ENCODE measurements at regions not wholly inside any gene's neighbourhood (a gene's known extent, or its start where the extent isn't known, plus 50 kb on each side); places are given as distances from the start of the nearest gene placed in this dataset.
A peak's percentile ranks its signal among the peaks of the same experiment; 100 is the strongest.

DNA sequence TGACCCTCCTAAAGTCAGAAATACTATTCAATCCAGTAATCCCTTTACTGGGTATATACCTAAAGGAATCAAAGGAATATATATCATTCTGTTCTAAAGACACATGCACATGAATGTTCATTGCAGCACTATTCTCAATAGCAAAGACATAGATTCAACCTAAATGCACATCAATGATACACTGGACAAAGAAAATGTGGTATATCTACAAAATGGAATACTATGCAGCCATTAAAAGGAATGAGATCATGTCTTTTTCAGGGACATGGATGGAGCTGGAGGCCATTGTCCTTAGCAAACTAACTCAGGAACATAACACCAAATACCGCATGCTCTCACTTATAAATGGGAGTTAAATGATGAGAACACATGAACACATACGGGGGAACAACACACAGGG is 306.0 kb upstream of the EPHA5 start:
- DNase-seq: no peak

DNA sequence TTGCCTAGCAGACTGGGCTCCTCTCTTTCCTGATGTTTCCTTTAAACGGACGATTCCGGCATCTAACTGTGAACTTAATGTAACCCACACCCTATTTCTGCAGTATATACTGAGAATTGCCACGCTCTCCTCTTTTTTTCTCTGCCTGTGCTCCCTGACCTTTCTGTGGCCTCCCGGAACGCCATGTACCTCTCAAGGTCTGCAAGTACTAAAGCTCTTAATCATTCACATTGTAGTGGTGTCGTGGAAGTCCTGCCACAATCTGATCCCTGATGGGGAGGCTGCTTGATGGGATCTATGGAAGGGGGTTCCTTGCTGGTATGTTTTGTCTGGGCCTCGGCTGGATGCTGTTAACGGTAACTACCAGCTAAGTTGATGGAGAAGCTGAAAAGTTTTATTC is 302.9 kb upstream of the EPHA5 start:
- no peak for DNase-seq

DNA sequence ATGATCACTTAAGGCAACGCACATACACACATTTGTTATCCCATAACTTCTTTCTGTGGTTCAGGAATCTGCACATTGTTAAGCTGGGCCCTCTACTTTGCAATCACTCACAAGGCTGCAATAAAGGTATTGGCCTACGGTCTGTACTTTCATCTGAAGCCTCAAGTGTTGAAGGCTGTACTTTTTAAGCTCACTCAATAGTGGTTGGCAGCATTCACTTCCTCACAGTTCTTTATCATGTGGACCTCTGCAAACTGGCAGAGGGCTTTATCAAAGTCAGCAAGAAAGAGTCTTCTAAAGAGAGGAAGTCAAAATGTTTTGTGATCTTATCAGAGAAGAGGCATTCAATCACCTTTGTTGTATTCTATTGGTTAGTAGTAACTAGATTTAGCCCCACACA is 301.4 kb upstream of the EPHA5 start:
- DNase-seq: no peak

DNA sequence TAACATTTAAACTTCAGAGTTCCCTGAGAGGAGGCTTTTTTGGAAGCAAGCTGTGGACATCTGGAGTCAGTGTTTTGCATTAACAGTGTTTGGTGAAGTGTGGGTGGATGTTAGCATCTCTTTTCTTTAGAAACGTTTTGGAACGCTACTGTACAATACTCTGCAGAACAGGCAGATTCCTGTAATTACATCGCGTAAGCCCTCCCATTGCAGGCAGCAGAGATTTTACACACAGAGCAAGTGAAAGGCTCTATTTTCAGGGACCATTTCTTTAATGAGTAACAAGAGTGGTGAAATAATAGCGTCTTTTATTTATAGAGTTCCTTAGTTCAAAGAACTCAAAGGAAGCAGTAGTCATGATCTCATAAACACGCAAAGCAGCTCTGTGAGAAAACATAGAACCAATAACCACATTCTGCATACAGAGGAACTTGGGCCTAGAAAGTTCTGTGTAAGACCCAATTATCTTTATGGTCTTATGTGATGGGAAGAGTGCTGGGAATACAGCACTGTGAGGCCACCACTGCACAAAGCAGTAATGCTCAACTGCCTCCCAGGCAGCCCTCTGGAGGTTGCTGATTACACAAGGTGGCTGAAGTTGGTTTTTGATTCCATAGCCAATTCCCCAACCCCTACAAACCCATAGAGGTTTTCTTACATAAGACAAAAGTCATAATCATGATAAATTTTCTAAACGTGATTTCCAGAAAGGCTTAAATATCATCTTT is 298.7 kb upstream of the EPHA5 start:
- DNase-seq: peak in 1 of 2 experiments; percentile 46

DNA sequence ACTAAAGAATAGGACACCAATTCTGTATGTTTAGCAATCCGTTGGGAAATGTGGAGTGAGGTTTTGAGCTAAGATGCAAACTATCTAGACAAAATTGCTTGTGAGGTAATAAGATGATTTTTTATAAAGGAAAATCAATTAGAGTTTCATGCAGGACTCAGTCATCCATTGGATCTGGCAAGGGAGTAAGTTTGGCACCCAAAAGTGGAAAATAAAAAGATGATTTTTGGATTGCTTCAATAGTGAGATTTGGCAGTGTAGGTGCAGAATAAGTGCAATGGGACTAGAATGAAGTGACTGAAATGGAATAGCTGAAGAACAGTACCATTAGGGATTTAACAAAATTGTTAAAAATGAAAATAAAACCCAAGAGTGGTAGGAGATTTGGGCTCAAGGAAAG is 290.5 kb upstream of the EPHA5 start:
- peak; percentile 25 to 45 for DNase-seq

DNA sequence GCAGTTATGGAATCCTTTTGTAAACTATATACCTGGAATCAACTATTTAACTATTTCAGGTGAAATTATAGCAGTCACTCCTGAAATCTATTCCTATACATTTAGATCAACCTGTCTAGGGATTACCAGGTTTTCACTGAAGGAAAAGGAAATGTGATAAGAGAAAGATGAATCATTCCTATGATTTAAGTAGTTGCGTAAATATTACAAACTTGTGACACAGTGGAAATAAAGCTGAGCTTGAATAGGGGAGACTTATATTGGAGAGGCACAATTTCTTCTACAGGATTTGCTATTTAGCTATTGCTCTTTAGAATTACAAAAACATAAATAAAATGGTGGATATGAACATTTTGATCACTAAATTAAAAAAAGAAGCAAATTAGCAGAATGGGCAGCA is 284.1 kb upstream of the EPHA5 start:
- no peak for DNase-seq

DNA sequence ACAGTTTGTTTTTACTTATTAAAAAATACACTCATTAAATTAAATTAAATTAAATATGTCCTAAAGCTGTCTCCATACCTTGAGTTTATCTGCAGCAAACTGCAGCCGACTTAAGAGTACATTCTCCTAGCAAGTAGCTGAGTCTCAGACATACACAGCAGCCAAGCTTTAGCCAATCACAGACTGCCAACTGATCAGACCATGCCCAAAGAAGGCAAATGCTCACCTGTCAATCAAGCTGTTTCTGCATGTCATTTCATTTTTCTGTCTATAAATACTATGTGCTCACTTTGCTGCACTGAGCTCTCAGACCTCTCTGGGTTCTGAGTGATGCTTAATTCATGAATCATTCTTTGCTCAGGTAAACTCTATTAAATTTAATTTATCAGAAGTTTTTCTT is 280.9 kb upstream of the EPHA5 start:
- no peak for DNase-seq

DNA sequence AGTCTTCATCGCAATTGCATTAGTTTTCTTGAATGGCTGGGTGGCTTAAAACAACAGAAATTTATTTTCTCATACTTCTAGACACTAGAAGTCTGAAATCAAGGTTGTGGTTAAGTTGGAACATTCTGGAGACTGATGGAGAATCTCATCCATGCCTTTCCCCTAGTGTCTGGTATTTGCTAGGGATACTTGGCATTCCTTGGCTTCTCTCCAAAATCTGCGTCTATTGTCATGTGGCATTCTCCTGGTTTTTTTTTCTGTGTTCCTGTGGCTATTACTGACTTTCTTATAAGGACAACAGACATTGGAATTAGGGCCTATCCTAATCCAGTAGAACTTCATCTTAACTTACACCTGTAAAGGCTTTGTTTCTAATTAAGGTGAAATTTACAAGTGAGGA is 272.8 kb upstream of the EPHA5 start:
- peak in 1 of 2 experiments; percentile 32 for DNase-seq

DNA sequence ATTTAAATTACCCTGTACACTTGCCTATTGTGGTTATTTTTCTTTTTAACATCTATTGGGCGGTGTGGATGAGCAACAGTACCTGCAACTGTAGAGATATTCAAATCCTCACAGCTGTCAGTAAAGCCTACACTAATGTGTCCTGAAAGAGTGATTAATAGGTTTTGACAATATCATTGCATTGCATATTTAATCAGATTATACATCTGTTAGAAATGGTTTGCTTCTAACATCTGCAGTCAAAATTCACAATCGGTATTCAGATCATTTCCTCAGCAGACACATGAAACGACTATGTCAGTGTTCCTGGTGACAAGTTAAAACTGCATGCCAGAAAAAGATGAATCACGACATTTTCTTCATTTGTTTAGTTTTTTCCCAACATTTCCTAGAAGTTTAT is 254.6 kb upstream of the EPHA5 start:
- DNase-seq: no peak

DNA sequence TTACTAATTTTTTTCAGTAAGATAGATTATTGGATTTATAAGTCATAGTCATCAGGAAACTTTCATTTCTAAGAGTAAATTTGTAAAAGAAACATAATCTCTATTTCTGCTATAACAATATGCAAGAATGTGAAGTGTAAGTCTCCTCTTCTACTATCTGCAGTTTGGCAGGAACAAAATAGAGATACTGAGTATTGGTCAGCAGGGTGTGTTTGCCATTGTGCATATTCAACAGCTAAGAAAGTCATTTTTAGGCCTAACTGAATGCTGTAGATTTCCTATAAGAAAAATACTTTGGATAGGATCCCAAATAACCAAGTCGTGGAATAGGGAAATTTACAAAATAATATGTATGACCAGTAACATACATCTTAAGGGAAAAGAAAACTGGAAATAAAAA is 253.3 kb upstream of the EPHA5 start:
- no peak for DNase-seq

DNA sequence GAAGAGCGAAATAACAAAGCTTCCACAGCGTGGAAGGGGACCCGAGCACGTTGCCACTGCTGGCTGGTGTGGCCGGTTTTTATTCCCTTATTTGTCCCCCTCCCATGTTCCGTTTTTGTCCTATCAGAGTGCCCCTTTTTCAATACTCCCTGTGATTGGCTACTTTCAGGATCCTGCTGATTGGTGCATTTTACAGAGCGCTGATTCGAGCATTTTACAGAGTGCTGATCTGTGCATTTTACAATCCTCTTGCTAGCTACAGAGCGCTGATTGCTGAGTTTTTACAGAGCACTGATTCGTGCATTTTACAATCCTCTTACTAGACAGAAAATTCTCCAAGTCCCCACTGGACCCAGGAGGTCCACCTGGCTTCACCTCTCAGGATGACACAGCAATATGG is 250.9 kb upstream of the EPHA5 start:
- DNase-seq: no peak

DNA sequence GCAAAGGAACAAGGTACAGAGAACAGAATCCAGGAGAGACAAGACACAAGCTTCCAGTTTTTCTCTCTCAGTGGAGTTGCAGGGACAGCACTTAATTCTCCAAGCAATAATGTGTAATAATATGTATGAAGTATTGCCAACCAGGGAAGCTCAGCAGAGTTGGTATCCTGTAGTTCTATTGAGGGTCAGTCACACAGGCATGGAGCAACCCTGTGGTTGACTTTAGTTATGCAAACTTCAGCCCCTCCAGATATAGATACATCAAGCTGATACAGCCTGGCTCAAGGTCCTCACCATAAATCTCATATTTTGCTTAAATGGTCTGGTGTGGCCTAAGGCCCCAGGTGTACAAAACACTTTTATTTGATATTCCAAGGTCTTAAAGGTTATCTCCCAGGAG is 248.6 kb upstream of the EPHA5 start:
- no peak for DNase-seq

DNA sequence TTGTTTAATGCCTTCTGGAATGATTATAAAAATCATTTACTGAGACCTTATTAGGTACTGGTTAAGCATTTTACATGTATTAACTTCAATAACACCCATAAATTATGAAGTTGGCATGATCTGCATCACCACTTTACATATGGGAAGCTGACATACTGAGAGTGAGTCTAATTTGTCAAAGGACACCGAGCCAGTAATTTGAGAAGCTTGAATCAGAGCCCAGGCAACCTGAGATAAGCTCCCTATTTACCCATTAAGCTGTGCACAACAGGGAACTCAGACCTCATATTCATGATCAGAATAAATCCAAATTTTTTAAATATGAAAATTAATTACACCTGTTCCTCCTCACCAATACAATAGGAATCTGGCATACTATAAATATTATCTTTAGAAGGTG is 247.9 kb upstream of the EPHA5 start:
- peak in 1 of 2 experiments; percentile 16 for DNase-seq

DNA sequence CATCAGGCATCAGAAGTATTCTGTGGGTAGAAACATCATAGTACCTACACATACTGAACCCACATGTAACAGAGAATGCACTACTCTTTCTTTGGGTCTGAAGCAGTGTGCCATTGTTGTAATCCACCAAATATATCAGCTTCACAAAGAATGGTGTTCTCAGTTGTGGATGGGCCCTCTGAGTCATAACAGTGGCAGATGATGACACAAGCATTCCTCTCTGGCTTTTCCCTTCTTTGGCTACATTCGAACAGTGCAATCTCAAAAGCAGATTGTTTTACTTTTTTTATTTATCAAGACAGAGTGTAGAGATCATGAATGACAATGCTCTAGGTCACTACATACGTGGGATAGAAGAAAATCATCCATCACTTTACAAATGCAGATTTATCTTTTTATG is 247.2 kb upstream of the EPHA5 start:
- DNase-seq: no peak

DNA sequence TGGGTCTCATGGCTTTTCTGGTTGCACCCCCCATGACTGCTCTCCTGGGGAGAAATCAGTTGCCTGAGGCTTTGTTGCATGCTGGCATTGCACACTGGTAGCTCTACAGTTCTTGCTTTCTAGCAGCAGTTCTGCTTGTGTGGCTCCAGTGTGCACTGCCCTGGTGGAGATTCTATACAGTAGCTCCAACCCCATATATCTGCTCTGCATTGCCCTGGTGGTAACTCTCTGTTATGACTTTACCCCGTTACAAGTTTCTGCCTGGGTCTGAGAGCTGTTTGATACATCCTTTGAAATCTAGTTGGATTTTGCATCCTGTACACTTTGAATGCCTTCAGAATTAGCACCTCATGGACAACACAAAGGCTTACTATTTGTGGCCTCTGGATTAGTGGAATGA is 241.4 kb upstream of the EPHA5 start:
- DNase-seq: no peak

DNA sequence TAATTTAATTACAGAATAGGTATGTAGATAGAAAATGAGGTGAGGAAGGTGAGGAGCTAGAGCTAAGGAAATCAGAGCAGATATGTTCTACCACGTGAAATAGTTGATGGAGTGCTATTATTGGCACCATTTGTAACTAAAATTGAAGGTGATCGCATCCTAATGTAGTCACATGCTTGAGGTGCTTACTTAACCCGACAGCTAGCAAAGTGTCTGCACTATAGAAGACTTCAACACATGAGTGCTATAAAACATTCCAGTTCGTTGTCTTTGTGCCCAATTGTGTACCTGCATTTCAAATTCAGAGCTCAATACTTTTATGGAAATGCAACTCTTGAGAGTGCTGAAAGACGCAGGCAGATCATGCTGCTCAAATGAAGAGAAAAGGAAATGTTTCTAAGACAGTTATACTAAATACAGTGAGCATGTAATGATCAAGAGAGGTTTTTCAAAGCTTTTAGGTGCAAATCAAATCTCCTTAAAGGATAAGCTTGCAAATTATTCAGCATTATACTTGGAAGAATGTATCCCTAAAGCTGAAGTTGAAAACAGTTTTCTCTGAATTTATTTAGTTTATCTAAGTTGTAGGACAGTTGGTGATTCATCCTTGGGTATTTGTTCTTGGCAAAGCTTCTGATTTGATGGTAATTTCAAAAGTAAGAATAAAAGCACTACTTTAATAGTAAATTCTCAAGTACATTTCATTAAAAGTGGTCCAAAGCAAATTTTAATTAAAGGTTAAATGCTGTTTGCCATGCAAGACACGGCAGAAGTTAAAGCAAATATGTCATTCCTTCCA is 223.9 kb upstream of the EPHA5 start:
- DNase-seq: no peak

DNA sequence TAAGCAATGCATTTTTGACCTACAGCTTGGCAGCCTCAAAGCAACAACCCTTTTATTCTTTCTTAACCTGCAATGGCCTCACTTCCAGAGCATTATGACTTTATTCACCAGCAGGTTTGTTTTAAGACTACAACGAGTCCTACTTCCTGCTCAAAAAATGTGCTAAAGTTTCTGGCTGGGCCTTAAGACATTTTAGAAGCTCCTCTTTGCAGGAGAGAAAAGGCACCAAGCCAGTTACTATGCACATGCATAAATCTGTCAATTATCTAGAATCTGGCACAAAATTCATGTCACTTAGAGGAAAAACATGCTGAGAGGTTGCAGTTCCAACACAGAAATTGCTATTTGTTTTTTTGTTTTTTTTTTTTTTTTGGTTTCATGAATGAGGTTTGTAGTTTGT is 223.0 kb upstream of the EPHA5 start:
- peak; percentile 67 to 86 for DNase-seq

DNA sequence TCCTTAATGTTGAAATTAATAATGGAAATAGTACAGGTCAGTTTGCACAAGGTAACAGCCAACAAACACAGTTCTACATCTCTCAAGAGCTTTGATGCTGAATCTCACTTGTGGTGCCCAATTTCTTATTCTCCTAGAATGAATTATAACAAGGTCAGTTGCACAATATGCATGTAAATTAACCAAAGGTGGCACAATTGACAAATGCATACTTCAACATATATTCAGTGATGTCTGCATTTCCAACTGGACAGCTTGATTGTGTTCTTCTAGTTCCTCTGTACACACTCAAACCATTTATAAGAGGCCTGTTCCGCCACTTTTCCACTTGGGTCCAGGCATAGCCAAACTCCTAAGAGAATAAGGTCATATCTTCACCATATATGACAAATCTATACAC is 210.3 kb upstream of the EPHA5 start:
- no peak for DNase-seq

DNA sequence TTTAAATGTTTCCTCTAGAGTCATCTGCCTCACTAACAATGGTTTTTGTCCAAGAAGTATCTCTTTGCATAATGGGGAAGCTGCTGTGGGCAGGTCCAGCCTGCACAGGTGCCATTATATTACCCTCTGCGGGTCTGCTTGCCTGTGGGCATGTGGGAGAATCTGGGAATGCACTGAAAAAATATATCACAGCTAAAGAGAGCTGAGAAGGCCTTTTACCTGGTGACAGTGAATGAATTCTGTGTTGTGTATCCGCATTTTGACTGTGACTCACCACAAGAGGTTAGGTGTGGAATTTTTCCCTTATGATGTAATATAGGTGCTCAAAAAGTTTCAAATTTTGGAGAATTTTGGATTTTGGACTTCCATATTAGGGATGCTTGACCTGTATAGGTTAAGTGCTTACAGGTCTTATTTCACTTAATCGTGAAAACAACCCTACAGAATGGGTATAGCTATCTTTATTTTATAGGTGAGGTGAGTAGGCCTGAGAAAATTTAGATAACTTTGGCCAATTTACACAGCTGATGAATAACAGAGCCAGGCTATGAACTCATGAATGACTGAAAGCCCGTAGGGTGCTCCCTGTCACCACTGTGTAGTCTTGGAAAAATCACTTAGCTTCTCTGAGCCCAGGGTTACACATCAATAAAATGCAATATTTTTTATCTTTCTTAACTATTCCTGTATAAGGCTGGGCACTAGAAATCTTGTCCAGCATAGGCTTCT is 198.0 kb upstream of the EPHA5 start:
- DNase-seq: no peak

DNA sequence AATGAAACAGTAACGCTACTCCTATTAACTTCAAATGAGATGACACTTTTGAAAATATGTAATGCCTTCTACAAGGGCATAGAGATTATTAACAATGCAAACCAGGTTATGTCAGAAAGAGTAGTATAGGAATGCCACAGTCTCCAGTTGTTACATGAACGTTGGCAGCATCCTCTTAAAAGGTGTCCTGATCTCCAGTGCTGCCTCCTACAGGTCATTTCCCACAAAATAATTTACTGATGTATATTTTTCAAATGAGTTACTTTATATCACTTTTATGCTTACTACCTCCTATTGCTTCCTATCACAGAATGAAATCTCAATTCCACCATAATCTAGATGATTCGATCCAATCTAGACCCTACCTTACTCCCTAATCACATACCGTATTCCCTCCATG is 195.2 kb upstream of the EPHA5 start:
- no peak for DNase-seq

DNA sequence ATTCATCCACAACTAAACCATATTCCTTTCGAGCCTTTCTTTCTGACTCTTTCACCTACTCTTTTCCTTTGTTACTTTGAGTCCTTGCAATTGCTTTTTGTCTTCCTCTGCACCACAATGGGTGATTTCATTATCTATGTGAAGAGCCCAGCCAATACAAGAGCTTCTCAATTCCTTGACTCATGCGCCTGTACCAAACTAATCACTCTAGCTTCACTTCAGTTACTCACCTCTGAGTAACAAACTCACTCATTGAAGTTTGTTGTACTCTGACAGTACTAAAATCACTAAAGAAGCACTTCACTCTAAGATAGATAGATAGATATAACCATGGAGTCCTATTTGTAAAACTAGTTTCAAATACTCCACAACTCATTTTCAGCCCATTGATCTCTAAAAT is 191.7 kb upstream of the EPHA5 start:
- DNase-seq: no peak

DNA sequence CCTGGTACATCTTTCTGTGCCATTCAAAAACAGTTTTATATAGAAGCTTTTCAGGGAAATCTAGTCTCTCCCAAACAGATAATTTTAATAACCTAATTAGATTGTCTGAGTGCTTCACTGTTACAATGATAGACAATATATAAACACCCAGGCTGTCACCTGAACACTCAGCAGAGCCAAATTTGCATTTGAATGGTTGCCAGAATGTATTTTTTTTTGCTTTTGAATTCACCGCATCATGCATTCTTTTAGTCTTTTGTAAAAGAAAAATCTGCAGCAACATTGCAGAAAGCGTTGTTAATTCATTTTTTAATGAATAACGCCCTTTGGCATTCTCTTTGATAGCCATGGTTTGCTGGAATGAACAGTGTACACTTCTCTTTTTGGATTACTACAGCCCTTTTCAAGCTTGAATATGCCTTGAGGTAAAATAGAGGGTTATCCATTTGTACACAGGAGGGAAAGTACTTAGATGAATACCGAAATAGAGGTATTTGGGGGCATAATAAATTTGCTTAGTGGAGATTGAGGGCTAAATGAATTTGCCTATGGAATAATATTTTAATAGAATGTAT is 175.0 kb upstream of the EPHA5 start:
- no peak for DNase-seq

DNA sequence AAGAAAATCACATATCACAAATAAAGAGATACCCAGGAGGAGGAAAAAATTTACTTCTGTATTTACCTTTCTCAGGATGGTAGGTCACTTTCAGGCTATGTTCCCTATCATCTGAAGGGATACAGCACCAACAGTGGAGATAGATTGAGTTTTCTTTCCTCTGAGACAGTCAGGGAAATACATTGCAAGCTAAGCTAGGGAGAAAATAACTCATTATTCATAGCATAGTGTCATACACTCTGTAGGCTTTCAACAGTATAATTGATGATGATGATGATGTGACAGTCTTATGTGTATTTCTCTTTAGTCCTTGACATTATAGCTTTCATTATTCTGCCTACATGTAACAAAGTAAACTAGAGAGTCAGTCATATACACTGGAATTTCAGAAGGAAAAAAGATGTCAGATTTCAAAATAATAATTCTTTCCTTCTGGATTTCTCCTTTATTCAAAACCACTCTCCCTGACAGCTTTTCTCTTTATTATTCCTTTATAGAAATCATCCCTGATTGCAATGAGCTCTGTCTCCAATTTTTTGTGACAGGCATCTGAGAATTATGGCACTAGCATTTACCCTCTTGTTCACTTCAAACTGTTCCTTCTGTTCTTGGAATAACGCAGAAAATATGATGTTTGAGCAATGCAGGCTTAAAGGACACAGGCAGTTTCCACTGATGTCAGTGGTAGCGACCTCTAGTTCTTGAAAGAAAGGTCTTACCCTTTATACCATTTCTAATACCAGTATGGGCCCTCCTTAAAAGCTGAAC is 169.1 kb upstream of the EPHA5 start:
- DNase-seq: no peak
